ENCODE measurements at regions not wholly inside any gene's neighbourhood (a gene's known extent, or its start where the extent isn't known, plus 50 kb on each side); places are given as distances from the start of the nearest gene placed in this dataset.

- no peaks in the 10 kb centered on the region for H3K4me1 Mint-ChIP-seq (ENCODE audit: low read depth, unreplicated experiment)
- H3K27ac Mint-ChIP-seq (ENCODE audit: unreplicated experiment), result no peak overlapping the region
- H3K9me3 Mint-ChIP-seq (ENCODE audit: low read depth, unreplicated experiment), result no peaks in the 10 kb centered on the region
- no TSS peak for BruUV-seq (replicated peaks)
- DNase-seq, result peak; percentile 42
- intact Hi-C loops (cut with micrococcal nuclease; ENCODE audit: unreplicated experiment), result no loop called here
- H3K4me3 Mint-ChIP-seq (ENCODE audit: low read depth, unreplicated experiment), result peak overlapping the region; percentile 62
- peaks cover 76% of the 10 kb centered on the region for H3K27me3 Mint-ChIP-seq (ENCODE audit: unreplicated experiment)
- no peak for TF ChIP-seq CTCF (IDR thresholded peaks at IDR 0.05; ENCODE audit: unreplicated experiment)
- no peaks in the 10 kb centered on the region for H3K36me3 Mint-ChIP-seq (ENCODE audit: insufficient read depth, unreplicated experiment)
- CTCF ChIA-PET, result no interaction called here
Measured at GRCh38 chr16:55056585-55057401, 126.1 kb downstream of the IRX5 start.

GRCh38 chr16:55057866-55058265, 127.2 kb downstream of the IRX5 start:
- Mint-ChIP-seq H3K36me3 (ENCODE audit: insufficient read depth, unreplicated experiment) (no peaks in the 10 kb centered on the region), H3K27ac (ENCODE audit: unreplicated experiment) (no peak overlapping the region), H3K27me3 (ENCODE audit: unreplicated experiment) (peaks cover 68% of the 10 kb centered on the region), H3K9me3 (ENCODE audit: low read depth, unreplicated experiment) (no peaks in the 10 kb centered on the region), H3K4me3 (ENCODE audit: low read depth, unreplicated experiment) (no peak overlapping the region), H3K4me1 (ENCODE audit: low read depth, unreplicated experiment) (no peaks in the 10 kb centered on the region)
- CTCF ChIA-PET, result no interaction called here
- intact Hi-C loops (cut with micrococcal nuclease; ENCODE audit: unreplicated experiment), result no loop called here
- no peak for TF ChIP-seq CTCF (IDR thresholded peaks at IDR 0.05; ENCODE audit: unreplicated experiment)
- no TSS peak for BruUV-seq (replicated peaks)
- DNase-seq, result no peak

- Mint-ChIP-seq H3K4me3 (ENCODE audit: low read depth, unreplicated experiment) (no peak overlapping the region), H3K27ac (ENCODE audit: unreplicated experiment) (no peak overlapping the region), H3K27me3 (ENCODE audit: unreplicated experiment) (peaks cover 68% of the 10 kb centered on the region), H3K4me1 (ENCODE audit: low read depth, unreplicated experiment) (no peaks in the 10 kb centered on the region), H3K36me3 (ENCODE audit: insufficient read depth, unreplicated experiment) (no peaks in the 10 kb centered on the region), H3K9me3 (ENCODE audit: low read depth, unreplicated experiment) (no peaks in the 10 kb centered on the region)
- BruUV-seq (replicated peaks), result no TSS peak
- no peak for DNase-seq
- intact Hi-C loops (cut with micrococcal nuclease; ENCODE audit: unreplicated experiment), result no loop called here
- CTCF ChIA-PET, result interaction anchor here (0.9 kb wide), 1 partner anchor 9 kb away, joined by 3 read pairs; no protein-coding TSS in a partner anchor
- TF ChIP-seq CTCF (IDR thresholded peaks at IDR 0.05; ENCODE audit: unreplicated experiment), result no peak
Measured at GRCh38 chr16:55058576-55058975, 127.9 kb downstream of the IRX5 start.

- Mint-ChIP-seq H3K27me3 (ENCODE audit: unreplicated experiment) (peaks cover 68% of the 10 kb centered on the region), H3K36me3 (ENCODE audit: insufficient read depth, unreplicated experiment) (no peaks in the 10 kb centered on the region), H3K4me1 (ENCODE audit: low read depth, unreplicated experiment) (no peaks in the 10 kb centered on the region), H3K9me3 (ENCODE audit: low read depth, unreplicated experiment) (no peaks in the 10 kb centered on the region), H3K27ac (ENCODE audit: unreplicated experiment) (no peak overlapping the region), H3K4me3 (ENCODE audit: low read depth, unreplicated experiment) (no peak overlapping the region)
- no TSS peak for BruUV-seq (replicated peaks)
- no peak for TF ChIP-seq CTCF (IDR thresholded peaks at IDR 0.05; ENCODE audit: unreplicated experiment)
- CTCF ChIA-PET, result interaction anchor here (0.9 kb wide), 1 partner anchor 8 kb away, joined by 3 read pairs; no protein-coding TSS in a partner anchor
- no peak for DNase-seq
- intact Hi-C loops (cut with micrococcal nuclease; ENCODE audit: unreplicated experiment), result no loop called here
Measured at GRCh38 chr16:55059146-55059545, 128.5 kb downstream of the IRX5 start.
